Activated CD4-positive, alpha-beta T cell treated with anti-CD3 and anti-CD28 coated beads, Interleukin-2, amount 10 ng/mL, durations not matched to agents 7 days and 5 days (primary cell): ENCODE measurements at regions not wholly inside any gene's neighbourhood (a gene's known extent, or its start where the extent isn't known, plus 50 kb on each side); places are given as distances from the start of the nearest gene placed in this dataset.

Experiments used
- CTCF ChIA-PET: fragments of 350-600 bp; sonication (Branson Sonifier 250); formaldehyde crosslinking; loops from one replicate; lab custom pipeline; 2021; ENCODE audit warnings: antibody characterized with exemption; lab: Charles Lee
- POLR2A ChIA-PET: fragments of 350-600 bp; sonication (Branson Sonifier 250); formaldehyde crosslinking; loops from one replicate; lab custom pipeline; 2021; ENCODE audit warnings: antibody characterized with exemption; lab: Charles Lee
- DNase-seq: peaks from one replicate; pipeline ENCODE4 v3.0.0-alpha.2; 2020
- H3K27ac Mint-ChIP-seq: one replicate; pipeline ENCODE4 v1.8.0; 2021; ENCODE audit warnings: mild to moderate bottlenecking, moderate library complexity, mixed read lengths
- H3K27me3 Mint-ChIP-seq: one replicate; pipeline ENCODE4 v1.8.0; 2021; ENCODE audit warnings: mixed read lengths
- H3K36me3 Mint-ChIP-seq: one replicate; pipeline ENCODE4 v1.8.0; 2021; ENCODE audit warnings: low read depth, mixed read lengths
- H3K4me1 Mint-ChIP-seq: one replicate; pipeline ENCODE4 v1.8.0; 2021; ENCODE audit warnings: mixed read lengths
- H3K4me3 Mint-ChIP-seq: one replicate; pipeline ENCODE4 v1.8.0; 2021; ENCODE audit warnings: mild to moderate bottlenecking, moderate library complexity, mixed read lengths
- H3K9me3 Mint-ChIP-seq: one replicate; pipeline ENCODE4 v1.8.0; 2021; ENCODE audit warnings: mixed read lengths

- H3K4me1 Mint-ChIP-seq, result no peaks in the 10 kb centered on the region
- H3K9me3 Mint-ChIP-seq, result no peaks in the 10 kb centered on the region
- H3K36me3 Mint-ChIP-seq, result no peaks in the 10 kb centered on the region
- no peaks in the 10 kb centered on the region for H3K27me3 Mint-ChIP-seq
- H3K27ac Mint-ChIP-seq, result no peak overlapping the region
- no peak overlapping the region for H3K4me3 Mint-ChIP-seq
- POLR2A ChIA-PET, result no interaction called here
- no peak for DNase-seq
- CTCF ChIA-PET, result no interaction called here
Measured at GRCh38 chr12:78315028-78315427, 484.3 kb downstream of the NAV3 start.

DNA sequence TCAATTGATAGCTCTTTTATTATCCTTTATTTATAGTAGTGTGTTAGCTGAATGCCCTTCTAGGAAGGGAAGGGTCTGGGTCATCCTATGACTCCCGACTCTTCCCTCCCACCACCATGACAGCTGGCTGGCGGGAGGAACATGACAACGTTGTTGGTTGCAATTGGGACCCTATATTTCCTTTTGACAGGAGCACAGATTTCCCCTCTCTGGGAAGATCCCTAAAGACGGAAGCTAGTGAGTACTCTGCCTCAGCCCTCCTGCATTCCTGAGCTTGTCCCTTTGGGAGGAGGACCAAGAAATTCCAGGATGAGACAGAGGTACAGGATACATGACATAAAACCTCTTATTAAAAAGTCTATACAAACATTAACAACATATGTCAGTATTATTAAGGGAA lies 485.4 kb downstream of the NAV3 start:
- no peak overlapping the region for H3K4me3 Mint-ChIP-seq
- H3K27ac Mint-ChIP-seq, result no peak overlapping the region
- H3K4me1 Mint-ChIP-seq, result no peaks in the 10 kb centered on the region
- no peaks in the 10 kb centered on the region for H3K27me3 Mint-ChIP-seq
- no peaks in the 10 kb centered on the region for H3K36me3 Mint-ChIP-seq
- ChIA-PET CTCF (no interaction called here), POLR2A (interaction anchor here (0.6 kb wide), 1 partner anchor 592 kb away, joined by 3 read pairs; no protein-coding TSS in a partner anchor)
- H3K9me3 Mint-ChIP-seq, result no peaks in the 10 kb centered on the region
- no peak for DNase-seq

DNA sequence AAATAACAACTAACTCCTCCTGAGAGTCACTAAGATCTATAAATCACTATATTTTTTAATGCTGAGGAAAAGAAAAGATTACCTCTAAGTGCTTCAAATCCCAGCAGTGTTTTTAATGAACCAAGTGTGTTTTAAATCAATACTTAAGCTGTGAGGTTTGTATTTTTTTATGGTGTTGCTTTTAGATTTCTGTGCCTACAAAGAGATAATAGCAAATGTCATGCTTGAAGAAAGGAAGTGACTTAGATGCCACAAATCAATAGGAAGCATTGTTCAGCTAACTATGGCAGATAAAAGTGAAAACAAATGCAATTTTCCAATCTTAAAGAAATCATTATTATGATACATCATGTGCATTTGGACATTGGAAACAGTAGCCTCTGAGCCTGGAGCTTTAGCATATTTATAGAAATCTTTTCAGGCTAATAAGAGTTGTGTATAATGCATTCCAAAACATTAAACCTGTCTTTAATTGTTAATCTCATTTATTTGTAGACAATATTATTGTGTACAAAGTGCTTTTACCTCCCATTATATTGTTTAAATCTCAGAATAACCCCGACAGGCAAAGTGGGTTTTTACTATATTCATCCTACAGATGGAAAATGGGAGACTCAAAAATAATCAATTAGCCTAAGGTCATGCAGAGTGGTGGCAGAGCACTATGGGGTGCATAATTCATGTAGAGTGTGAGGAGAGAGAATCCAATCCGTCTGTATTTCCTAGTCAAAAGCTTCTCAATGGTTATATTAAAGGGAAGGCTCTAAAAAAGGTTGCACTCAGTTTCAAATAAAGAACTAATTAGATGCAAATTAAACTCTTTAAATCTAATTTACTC lies 486.2 kb downstream of the NAV3 start:
- POLR2A ChIA-PET, result no interaction called here
- no peaks in the 10 kb centered on the region for H3K9me3 Mint-ChIP-seq
- DNase-seq, result no peak
- CTCF ChIA-PET, result no interaction called here
- no peak overlapping the region for H3K27ac Mint-ChIP-seq
- H3K4me3 Mint-ChIP-seq, result no peak overlapping the region
- H3K4me1 Mint-ChIP-seq, result no peaks in the 10 kb centered on the region
- H3K27me3 Mint-ChIP-seq, result no peaks in the 10 kb centered on the region
- no peaks in the 10 kb centered on the region for H3K36me3 Mint-ChIP-seq

- Mint-ChIP-seq H3K4me1 (no peaks in the 10 kb centered on the region), H3K36me3 (no peaks in the 10 kb centered on the region), H3K27me3 (no peaks in the 10 kb centered on the region), H3K4me3 (no peak overlapping the region), H3K9me3 (peaks cover 2% of the 10 kb centered on the region), H3K27ac (no peak overlapping the region)
- POLR2A ChIA-PET, result no interaction called here
- no peak for DNase-seq
- CTCF ChIA-PET, result no interaction called here
Measured at GRCh38 chr12:78321696-78322095, 491.0 kb downstream of the NAV3 start.

DNA sequence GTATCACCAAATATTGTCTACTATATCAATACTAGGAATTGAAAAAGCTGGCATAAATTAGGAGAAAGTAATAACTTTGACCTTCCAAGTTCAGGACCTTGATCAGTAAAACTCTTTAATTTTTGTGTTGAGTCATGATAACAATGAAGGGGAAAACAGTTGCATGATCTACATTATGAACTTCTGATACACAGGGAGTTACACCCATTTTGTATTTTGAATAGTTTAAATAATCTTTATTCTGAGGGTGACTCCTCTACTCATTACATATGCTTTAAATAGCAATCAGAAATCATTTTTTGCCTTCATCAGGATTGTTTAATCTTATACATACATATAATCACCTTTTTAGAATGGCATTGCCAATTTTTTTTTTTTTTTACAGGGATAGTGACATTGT lies 492.5 kb downstream of the NAV3 start:
- Mint-ChIP-seq H3K4me3 (no peak overlapping the region), H3K4me1 (no peaks in the 10 kb centered on the region), H3K27ac (no peak overlapping the region), H3K36me3 (no peaks in the 10 kb centered on the region), H3K27me3 (no peaks in the 10 kb centered on the region), H3K9me3 (peaks cover 2% of the 10 kb centered on the region)
- POLR2A ChIA-PET, result no interaction called here
- no peak for DNase-seq
- CTCF ChIA-PET, result no interaction called here

- Mint-ChIP-seq H3K27ac (no peak overlapping the region), H3K4me3 (no peak overlapping the region), H3K9me3 (peaks cover 2% of the 10 kb centered on the region), H3K4me1 (no peaks in the 10 kb centered on the region), H3K27me3 (no peaks in the 10 kb centered on the region), H3K36me3 (no peaks in the 10 kb centered on the region)
- no peak for DNase-seq
- POLR2A ChIA-PET, result no interaction called here
- CTCF ChIA-PET, result no interaction called here
Measured at GRCh38 chr12:78324234-78324633, 493.5 kb downstream of the NAV3 start.

DNA sequence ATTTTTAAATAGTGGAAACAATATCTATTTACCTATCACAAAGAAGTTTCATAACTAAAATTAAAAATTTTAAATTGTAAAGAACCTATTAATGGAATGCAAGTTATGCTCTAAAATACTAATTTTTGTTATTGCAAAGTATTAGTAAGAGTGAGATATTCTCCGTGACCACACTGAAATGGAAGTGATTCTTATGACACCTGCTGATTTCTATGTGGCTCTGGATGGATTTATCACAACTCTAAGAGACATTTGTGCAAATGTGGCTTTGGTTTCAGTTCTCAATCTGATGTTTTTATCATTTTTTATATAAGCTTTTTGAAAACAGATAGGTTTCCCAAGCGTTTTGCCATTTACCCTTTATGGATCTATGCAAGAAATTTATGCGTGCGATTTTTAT lies 497.8 kb downstream of the NAV3 start:
- POLR2A ChIA-PET, result no interaction called here
- H3K27me3 Mint-ChIP-seq, result no peaks in the 10 kb centered on the region
- peaks cover 2% of the 10 kb centered on the region for H3K9me3 Mint-ChIP-seq
- H3K4me1 Mint-ChIP-seq, result no peaks in the 10 kb centered on the region
- CTCF ChIA-PET, result no interaction called here
- no peak overlapping the region for H3K4me3 Mint-ChIP-seq
- H3K36me3 Mint-ChIP-seq, result no peaks in the 10 kb centered on the region
- H3K27ac Mint-ChIP-seq, result no peak overlapping the region
- no peak for DNase-seq

- CTCF ChIA-PET, result no interaction called here
- POLR2A ChIA-PET, result no interaction called here
- no peaks in the 10 kb centered on the region for H3K27me3 Mint-ChIP-seq
- H3K4me1 Mint-ChIP-seq, result no peaks in the 10 kb centered on the region
- H3K27ac Mint-ChIP-seq, result no peak overlapping the region
- H3K4me3 Mint-ChIP-seq, result no peak overlapping the region
- peaks cover 2% of the 10 kb centered on the region for H3K9me3 Mint-ChIP-seq
- no peaks in the 10 kb centered on the region for H3K36me3 Mint-ChIP-seq
- DNase-seq, result no peak
Measured at GRCh38 chr12:78330131-78330530, 499.4 kb downstream of the NAV3 start.

DNA sequence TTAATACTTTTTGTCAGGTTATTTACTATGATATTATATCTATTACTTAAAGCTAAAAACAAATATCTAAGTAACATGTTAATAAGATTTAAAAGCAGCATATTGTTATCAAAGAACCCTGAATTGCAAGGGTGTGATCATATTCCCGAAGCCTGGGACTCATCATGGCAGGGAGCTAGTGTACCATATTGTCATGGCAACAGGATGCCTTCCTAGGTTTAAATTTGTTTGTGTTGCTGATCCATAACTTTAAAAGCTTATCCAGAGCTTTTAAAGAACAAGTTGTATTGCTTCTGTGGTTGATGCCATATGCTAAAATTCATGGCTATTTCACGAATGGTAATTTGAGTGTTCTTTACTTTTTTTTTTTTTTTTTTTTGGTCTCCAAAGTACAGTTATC lies 500.5 kb downstream of the NAV3 start:
- no peaks in the 10 kb centered on the region for H3K27me3 Mint-ChIP-seq
- H3K9me3 Mint-ChIP-seq, result peaks cover 2% of the 10 kb centered on the region
- no peak overlapping the region for H3K4me3 Mint-ChIP-seq
- H3K36me3 Mint-ChIP-seq, result no peaks in the 10 kb centered on the region
- H3K4me1 Mint-ChIP-seq, result no peaks in the 10 kb centered on the region
- no peak for DNase-seq
- H3K27ac Mint-ChIP-seq, result no peak overlapping the region
- POLR2A ChIA-PET, result no interaction called here
- CTCF ChIA-PET, result no interaction called here

DNA sequence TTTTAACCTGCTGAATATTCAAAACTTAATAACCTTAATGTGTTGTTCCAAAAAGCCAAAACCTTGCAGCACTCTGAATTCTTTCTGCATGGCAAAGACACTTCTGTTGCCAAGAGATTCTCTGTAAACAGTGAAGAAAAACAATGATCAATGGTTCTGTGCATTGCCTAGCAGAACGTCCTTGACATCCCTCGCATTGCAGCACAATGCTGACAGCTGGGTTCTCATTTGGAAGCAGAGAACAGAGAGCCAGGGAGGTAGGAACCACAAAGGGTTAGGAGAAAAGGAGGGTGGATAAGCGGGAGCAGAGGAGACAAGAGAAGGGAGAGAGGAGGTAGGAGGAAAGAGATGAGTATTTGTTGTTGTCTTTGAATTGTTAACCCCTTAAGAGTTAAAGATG lies 501.1 kb downstream of the NAV3 start:
- CTCF ChIA-PET, result no interaction called here

GRCh38 chr12:78338054-78338785 lies 507.5 kb downstream of the NAV3 start:
- no peak overlapping the region for H3K27ac Mint-ChIP-seq
- no peak overlapping the region for H3K4me3 Mint-ChIP-seq
- no peaks in the 10 kb centered on the region for H3K4me1 Mint-ChIP-seq
- H3K27me3 Mint-ChIP-seq, result no peaks in the 10 kb centered on the region
- no peak for DNase-seq
- no peaks in the 10 kb centered on the region for H3K36me3 Mint-ChIP-seq
- POLR2A ChIA-PET, result no interaction called here
- H3K9me3 Mint-ChIP-seq, result peaks cover 6% of the 10 kb centered on the region
- CTCF ChIA-PET, result no interaction called here

More for the DNA sequence above, 501.1 kb downstream of the NAV3 start:
- Mint-ChIP-seq H3K27ac (no peak overlapping the region), H3K4me1 (no peaks in the 10 kb centered on the region), H3K27me3 (no peaks in the 10 kb centered on the region), H3K9me3 (peaks cover 4% of the 10 kb centered on the region), H3K36me3 (no peaks in the 10 kb centered on the region), H3K4me3 (no peak overlapping the region)
- no peak for DNase-seq
- POLR2A ChIA-PET, result no interaction called here

DNA sequence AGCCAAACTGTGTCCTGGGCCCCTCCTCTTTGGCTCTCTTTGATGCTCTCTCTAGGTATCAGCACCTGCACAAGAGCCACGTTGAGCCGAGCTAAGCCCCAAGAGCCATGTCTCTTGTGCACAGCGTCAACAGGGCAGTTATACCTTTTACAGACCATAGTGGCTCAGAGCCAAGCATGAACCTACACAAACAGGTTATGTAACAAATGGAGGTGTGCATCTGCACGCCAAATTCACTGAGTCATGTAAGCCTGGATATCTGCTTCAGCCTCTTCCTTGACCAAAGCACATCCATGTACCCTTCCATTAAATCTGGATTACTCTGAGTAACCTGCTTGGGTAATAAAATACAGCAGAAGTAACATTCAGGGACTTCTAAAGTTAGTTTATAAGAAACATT lies 509.7 kb downstream of the NAV3 start:
- POLR2A ChIA-PET, result no interaction called here
- CTCF ChIA-PET, result no interaction called here
- Mint-ChIP-seq H3K36me3 (no peaks in the 10 kb centered on the region), H3K27me3 (no peaks in the 10 kb centered on the region), H3K9me3 (peaks cover 4% of the 10 kb centered on the region), H3K4me3 (no peak overlapping the region), H3K27ac (no peak overlapping the region), H3K4me1 (no peaks in the 10 kb centered on the region)
- no peak for DNase-seq

- H3K4me3 Mint-ChIP-seq, result no peak overlapping the region
- CTCF ChIA-PET, result no interaction called here
- H3K36me3 Mint-ChIP-seq, result no peaks in the 10 kb centered on the region
- POLR2A ChIA-PET, result no interaction called here
- no peaks in the 10 kb centered on the region for H3K27me3 Mint-ChIP-seq
- DNase-seq, result no peak
- no peak overlapping the region for H3K27ac Mint-ChIP-seq
- no peaks in the 10 kb centered on the region for H3K4me1 Mint-ChIP-seq
- peaks cover 3% of the 10 kb centered on the region for H3K9me3 Mint-ChIP-seq
Measured at GRCh38 chr12:78343657-78344056, 513.0 kb downstream of the NAV3 start.
